ENCODE measurements at regions not wholly inside any gene's neighbourhood (a gene's known extent, or its start where the extent isn't known, plus 50 kb on each side); places are given as distances from the start of the nearest gene placed in this dataset.

DNA sequence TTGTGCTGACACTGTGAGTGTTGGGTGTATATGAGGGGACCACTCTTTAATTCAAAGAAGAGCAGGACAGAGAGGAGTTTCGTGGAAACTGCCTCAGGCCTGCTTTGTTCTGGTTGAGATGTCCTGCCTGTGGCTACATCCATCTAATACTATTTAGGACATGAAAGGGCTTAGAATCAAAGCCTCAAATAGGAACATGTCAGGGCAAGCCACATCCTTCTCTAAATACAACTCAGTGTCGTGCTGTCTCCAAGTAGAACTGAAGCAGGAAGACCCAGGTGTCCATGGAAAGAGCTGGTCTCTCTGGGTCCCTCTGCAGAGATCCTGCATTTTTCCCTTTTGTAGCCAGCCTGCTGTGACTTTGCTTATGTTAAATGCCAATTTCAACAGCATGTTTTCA lies 156.2 kb upstream of the UMPS start:
- CTCF ChIA-PET: no interaction called here

DNA sequence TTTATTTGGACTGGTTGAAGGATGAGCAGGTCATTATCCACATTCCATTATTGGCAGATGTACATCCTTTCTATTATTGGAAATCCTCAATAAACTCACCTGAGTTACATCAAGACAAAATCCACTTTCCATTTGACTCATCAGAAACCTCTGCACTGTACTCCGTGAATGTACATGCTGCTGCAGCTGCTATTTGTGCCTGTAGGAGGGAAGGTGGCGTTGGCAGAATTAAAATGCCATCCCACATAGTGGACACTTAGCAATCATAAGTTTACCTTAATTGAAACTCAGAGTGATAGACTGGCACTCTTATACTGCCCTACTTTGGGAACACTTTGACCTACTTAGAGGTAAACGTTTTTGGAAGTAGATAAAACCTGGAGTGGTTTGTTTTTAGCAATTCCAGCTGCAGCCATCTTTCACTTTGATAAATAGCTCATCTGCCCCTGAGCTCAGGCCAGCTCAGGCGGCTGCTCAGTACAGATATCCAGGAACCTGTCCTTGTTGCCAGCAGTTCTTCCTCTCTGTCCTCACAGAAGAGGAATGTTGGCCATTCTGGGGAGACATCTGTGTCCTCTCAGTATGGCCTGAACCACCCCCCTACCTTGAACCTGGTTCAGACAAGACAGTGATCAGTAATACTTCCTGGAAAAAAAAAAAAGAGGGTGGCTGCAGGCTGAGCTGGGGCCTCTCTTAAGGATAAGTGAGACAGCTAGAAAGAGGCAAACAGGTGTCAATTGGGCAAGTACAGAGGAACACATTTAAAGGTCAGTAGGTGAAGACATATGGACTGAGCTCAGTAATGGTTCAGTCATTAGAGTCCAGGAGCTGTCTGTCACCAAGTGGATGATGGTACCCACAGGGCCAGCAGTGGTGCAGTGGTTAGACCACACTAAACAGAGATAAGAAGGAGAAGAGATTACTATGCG lies 153.4 kb upstream of the UMPS start:
- Histone ChIP-seq H3K36me3 (ENCODE audit: control insufficient read depth, insufficient read depth, low read length) (no peaks in the 10 kb centered on the region), H3K27me3 (ENCODE audit: control insufficient read depth, insufficient read depth, low read length) (peaks cover 22% of the 10 kb centered on the region), H3K27ac (ENCODE audit: low read length) (no peak overlapping the region), H3K4me1 (ENCODE audit: control insufficient read depth, insufficient read depth, low read length) (no peaks in the 10 kb centered on the region), H3K9me3 (ENCODE audit: control insufficient read depth, insufficient read depth, low read depth, low read length) (no peaks in the 10 kb centered on the region), H3K4me3 (ENCODE audit: low read depth in 2 of 2, low read length in 2 of 2) (no peak overlapping the region)
- no peak for TF ChIP-seq SIN3A (IDR thresholded peaks at IDR 0.05; ENCODE audit: borderline replicate concordance, insufficient read depth, low read depth, low read length)
- no peak for TF ChIP-seq TCF7L2 (IDR thresholded peaks at IDR 0.05; ENCODE audit: low read depth, low read length)
- TF ChIP-seq REST (IDR thresholded peaks at IDR 0.05; ENCODE audit: insufficient read depth in 1 of 2, low read depth in 2 of 2, low read length in 1 of 2): no peak
- no peak for TF ChIP-seq POLR2AphosphoS5 (IDR thresholded peaks at IDR 0.05; ENCODE audit: low read depth, low read length)
- in situ Hi-C loops (cut with HindIII; ENCODE audit: low pct_unique_long_range_greater_than_20kb, low sequenced_read_pairs) (no loop called here), intact Hi-C loops (cut with micrococcal nuclease; ENCODE audit: unreplicated experiment) (no loop called here)
- BruUV-seq (replicated peaks): no TSS peak
- CTCF ChIA-PET: interaction anchor here (0.6 to 1.2 kb wide), 2 partner anchors 18 to 116 kb away, joined by 3 to 4 read pairs; no protein-coding TSS in a partner anchor
- no peak for DNase-seq (ENCODE audit: low read depth, low spot score)
- no peak for ATAC-seq
- POLR2A ChIA-PET: interaction anchor here (0.5 kb wide), 1 partner anchor 30 kb away, joined by 3 read pairs; no protein-coding TSS in a partner anchor

More for the DNA sequence above, 156.2 kb upstream of the UMPS start:
- POLR2A ChIA-PET: no interaction called here
- no peaks in the 10 kb centered on the region for H3K9me3 ChIP-seq (ENCODE audit: control insufficient read depth, insufficient read depth, low read depth, low read length)
- in situ Hi-C loops (cut with HindIII; ENCODE audit: low pct_unique_long_range_greater_than_20kb, low sequenced_read_pairs): no loop called here
- DNase-seq (ENCODE audit: low read depth, low spot score): no peak
- H3K4me3 ChIP-seq (ENCODE audit: low read depth in 2 of 2, low read length in 2 of 2): no peak overlapping the region
- ATAC-seq: no peak
- TF ChIP-seq REST (IDR thresholded peaks at IDR 0.05; ENCODE audit: insufficient read depth in 1 of 2, low read depth in 2 of 2, low read length in 1 of 2) (no peak), POLR2AphosphoS5 (IDR thresholded peaks at IDR 0.05; ENCODE audit: low read depth, low read length) (no peak)
- TF ChIP-seq, protein P1, sequence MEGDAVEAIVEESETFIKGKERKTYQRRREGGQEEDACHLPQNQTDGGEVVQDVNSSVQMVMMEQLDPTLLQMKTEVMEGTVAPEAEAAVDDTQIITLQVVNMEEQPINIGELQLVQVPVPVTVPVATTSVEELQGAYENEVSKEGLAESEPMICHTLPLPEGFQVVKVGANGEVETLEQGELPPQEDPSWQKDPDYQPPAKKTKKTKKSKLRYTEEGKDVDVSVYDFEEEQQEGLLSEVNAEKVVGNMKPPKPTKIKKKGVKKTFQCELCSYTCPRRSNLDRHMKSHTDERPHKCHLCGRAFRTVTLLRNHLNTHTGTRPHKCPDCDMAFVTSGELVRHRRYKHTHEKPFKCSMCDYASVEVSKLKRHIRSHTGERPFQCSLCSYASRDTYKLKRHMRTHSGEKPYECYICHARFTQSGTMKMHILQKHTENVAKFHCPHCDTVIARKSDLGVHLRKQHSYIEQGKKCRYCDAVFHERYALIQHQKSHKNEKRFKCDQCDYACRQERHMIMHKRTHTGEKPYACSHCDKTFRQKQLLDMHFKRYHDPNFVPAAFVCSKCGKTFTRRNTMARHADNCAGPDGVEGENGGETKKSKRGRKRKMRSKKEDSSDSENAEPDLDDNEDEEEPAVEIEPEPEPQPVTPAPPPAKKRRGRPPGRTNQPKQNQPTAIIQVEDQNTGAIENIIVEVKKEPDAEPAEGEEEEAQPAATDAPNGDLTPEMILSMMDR (IDR thresholded peaks at IDR 0.05): no peak
- no peaks in the 10 kb centered on the region for H3K36me3 ChIP-seq (ENCODE audit: control insufficient read depth, insufficient read depth, low read length)
- H3K27ac ChIP-seq (ENCODE audit: low read length): no peak overlapping the region
- intact Hi-C loops (cut with micrococcal nuclease; ENCODE audit: unreplicated experiment): no loop called here
- BruUV-seq (replicated peaks): no TSS peak
- H3K4me1 ChIP-seq (ENCODE audit: control insufficient read depth, insufficient read depth, low read length): no peaks in the 10 kb centered on the region
- peaks cover 29% of the 10 kb centered on the region for H3K27me3 ChIP-seq (ENCODE audit: control insufficient read depth, insufficient read depth, low read length)
